ENCODE measurements at regions not wholly inside any gene's neighbourhood (a gene's known extent, or its start where the extent isn't known, plus 50 kb on each side); places are given as distances from the start of the nearest gene placed in this dataset.
"Not testable (repeated sequence)": the region's sequence is repeated elsewhere in the genome, so short reads cannot be mapped to it uniquely, and the experiment has no call there.

DNA sequence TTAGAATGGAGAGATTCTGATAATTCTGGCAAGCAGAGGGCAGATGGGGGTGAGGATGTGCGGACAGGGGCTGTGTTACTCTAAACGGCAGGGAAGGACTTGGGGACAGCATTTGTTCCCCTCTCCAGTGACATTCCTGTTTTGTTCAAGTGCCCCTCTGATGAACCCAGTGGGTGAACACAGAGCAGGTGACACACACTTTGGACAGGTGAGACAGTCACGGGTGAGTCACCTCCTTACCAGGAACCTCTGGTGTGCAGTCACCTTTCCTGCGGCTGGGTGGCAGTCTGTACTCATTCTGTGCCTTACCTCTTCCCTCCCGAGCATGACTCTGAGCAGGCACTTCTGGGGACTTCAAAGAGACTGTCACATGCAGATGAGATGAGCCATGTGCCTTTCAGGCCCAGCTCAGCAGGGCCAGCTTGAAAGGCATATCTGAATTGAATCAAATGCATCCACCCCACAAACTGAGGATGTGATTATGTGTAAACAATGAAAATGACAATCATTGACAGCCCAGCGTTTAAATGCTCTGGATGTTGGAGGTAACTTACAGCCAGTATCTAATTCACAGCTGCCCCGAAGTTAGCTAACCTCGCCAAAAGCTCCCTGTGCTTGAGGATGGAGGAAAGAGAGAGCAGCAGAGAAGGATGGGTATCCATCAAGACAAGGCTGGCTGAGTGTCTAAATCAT, 362.4 kb downstream of the BCL2L11 start:
- DNase-seq: peak in 1 of 2 experiments; percentile 41

GRCh38 chr2:111484097-111484496, 363.4 kb downstream of the BCL2L11 start:
- DNase-seq: not testable (repeated sequence)

GRCh38 chr2:111485895-111486294, 365.2 kb downstream of the BCL2L11 start:
- not testable (repeated sequence) for DNase-seq

DNA sequence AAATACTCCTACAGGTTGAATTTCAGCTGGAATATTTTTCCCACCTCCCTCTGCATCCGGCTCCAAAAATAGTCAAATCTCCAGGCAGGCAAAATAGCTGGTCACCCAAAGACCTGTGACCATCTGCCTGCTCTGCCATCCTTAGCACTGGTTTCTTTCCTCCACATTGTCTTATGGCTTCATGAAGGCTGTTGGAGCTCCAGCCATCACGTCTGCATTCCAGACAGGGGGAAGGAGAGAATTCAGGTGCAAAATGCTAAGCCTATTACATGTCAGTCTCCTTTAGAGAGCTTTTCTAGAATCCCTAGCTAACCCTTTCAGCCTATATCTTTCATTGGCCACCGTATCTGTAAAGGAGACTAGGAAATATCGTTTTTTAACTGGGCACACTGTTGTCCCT, 367.7 kb downstream of the BCL2L11 start:
- DNase-seq: not testable (repeated sequence)

DNA sequence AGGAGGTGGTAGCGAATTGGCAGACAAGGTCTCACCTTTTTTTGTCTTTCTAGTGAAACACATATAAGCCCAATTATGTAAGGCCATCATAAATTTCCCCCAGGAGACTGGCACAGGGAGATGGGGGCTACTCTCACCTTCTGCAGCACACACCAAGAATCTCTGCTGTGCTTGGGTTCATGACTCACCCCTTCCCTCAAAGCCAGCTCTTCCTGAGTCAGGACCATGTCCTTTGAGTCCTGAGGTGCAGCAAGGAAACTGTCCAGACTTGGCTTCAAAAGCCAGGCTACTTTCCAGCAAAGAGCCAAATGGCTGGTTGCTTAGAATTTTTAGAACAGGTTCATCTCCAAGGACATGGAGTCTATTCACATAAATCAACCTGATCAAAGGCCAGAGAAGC, 368.7 kb downstream of the BCL2L11 start:
- not testable (repeated sequence) for DNase-seq

DNA sequence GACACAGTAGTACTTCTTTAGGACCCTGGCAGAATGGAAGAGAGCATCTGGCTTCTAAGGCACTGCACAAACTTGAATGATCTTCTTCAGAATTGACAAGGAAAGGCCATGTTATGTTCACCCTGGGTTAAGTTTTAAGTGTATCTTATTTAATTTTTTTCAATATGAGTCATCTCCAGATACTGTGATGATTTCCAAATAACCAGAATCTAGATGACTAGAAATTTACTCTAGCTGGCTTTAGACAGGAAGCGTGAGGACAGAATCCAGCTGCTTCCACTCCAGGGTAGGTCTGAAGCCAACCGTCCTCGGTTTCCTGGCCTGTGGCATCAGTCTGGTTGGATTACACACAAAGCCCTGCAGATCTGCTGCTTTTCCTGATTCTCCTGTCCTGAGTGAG, 370.5 kb downstream of the BCL2L11 start:
- not testable (repeated sequence) for DNase-seq

- not testable (repeated sequence) for DNase-seq
These were observed 370.9 kb downstream of the BCL2L11 start for GRCh38 chr2:111491614-111492013.

DNA sequence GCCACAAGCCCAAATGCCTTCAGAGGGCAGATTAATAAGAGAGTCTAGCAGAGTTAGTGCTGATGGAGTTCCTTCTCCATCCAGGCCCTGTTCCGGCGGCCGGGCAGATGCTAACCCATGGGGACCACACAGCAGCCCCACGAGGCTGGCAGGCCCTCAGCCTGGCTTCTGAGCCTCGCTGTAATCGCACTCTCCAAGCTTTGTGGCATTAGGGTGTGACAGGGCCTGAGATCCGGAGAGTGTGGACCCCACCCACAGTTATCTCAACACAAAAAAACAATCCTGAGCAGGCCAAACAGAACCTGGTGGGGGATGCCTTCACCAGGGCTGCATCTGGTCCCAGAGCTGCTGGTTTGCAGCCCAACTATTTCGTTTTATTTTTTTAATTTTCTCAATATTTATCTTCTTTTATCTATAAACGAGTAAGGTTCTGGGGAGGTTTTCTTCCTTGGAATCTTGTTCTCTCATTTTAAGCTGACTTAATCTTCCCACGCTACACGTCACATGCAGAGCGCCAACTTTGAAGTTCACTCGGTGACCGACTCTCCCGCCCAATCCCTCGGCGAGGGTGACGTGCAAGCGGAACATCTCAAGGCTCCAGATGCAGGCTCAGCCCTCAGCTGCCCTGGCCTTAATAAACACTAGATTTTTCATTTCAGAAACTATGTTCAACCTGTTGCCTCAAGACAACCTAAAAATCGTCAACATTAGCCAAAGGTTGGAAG, 372.4 kb downstream of the BCL2L11 start:
- DNase-seq: not testable (repeated sequence)

- DNase-seq: peak in 1 of 2 experiments; percentile 43
These were observed 373.0 kb downstream of the BCL2L11 start for GRCh38 chr2:111493720-111494078.

- peak in 1 of 2 experiments; percentile 46 for DNase-seq
These were observed 373.7 kb downstream of the BCL2L11 start for GRCh38 chr2:111494288-111494980.

DNA sequence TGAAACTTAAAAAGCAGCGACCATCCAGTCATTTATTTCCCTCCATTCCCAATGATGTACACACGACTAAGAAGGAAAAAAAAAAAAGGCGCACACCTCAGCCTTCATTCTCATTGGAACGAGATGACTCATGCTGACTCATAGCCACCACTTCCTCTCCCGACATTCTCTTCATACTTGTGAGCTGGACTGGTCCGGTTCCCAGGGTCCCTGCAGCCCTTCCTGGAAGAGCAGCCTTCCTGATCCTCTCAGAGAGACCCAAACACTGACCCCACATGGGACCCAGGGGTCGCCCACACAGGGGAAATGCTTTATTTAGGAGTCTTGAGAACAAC, 374.2 kb downstream of the BCL2L11 start:
- not testable (repeated sequence) for DNase-seq

DNA sequence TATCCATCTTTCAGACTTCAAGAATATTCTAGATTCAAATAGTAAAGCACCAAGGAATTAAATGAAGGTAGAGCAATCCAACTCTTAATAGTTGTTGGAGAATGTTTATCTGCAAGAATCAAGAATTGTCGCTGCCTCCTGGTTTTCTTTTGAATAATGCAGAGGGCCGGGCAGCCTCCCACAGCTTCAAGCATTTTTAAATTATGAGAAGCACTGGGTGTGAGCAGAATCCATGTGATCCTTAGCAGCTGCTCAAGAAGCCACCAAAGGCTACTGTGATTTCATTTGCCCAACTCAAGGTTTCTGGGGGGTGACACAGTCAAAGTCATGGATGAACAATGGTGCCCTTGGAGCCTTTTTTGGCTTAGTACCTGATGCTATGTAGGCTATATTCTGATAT, 374.9 kb downstream of the BCL2L11 start:
- DNase-seq: peak in 1 of 2 experiments; percentile 24

GRCh38 chr2:111496176-111496575, 375.5 kb downstream of the BCL2L11 start:
- not testable (repeated sequence) for DNase-seq

GRCh38 chr2:111496860-111497259, 376.1 kb downstream of the BCL2L11 start:
- DNase-seq: not testable (repeated sequence)

- not testable (repeated sequence) for DNase-seq
These were observed 376.6 kb downstream of the BCL2L11 start for GRCh38 chr2:111497270-111497669.

DNA sequence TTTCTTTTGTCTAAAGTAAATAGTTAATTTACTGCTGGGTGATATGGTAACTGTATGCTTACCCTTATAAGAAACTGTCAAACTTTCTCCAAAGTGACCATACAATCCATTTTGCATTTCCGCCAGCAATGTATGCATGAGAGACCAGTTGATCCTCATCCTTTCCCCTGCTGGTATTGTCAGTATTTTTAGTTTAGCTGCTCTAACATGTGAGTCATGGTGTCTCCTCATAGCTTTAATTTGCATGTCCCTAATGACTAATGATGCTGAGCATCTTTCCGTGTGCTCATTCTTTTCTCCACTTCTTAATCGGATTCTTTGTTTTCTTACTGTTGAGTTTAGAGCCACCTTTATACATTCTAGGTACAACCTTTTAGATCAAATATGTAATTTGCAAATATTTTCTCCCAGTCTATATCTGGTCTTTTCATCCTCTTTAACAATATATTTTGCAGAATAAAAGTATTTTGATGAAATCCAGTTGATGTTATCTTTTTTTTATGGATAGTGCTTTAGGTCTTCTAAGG, 379.9 kb downstream of the BCL2L11 start:
- not testable (repeated sequence) for DNase-seq

GRCh38 chr2:111503844-111504570, 380.0 kb downstream of the ANAPC1 start:
- not testable (repeated sequence) for DNase-seq

DNA sequence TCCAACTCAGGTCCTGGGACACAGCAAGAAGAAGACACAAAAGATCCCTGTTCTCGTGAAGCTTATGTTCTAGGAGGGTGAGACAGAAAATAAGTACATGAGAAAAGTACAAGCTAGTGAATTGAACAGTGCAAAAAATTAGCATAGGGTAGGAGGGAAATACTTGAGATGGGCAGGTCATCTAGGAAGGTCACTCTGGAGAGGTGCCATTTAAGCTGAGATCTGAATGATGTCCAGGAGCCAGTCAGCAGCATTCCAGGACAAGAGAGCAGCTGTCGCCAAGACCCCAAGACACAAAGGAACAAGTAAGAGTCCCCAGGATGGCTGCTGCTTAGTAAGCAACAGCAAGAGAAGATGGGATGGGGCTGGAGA, 379.4 kb downstream of the ANAPC1 start:
- not testable (repeated sequence) for DNase-seq

- DNase-seq: peak in 1 of 2 experiments; percentile 22
These were observed 378.7 kb downstream of the ANAPC1 start for GRCh38 chr2:111505267-111505666.

- DNase-seq: peak; percentile 36 to 59
These were observed 377.1 kb downstream of the ANAPC1 start for GRCh38 chr2:111506936-111507335.

GRCh38 chr2:111509225-111509869, 374.6 kb downstream of the ANAPC1 start:
- not testable (repeated sequence) for DNase-seq

GRCh38 chr2:111510384-111510783, 373.6 kb downstream of the ANAPC1 start:
- not testable (repeated sequence) for DNase-seq
